Breast epithelium (tissue), 3 donors: ENCODE measurements at regions not wholly inside any gene's neighbourhood (a gene's known extent, or its start where the extent isn't known, plus 50 kb on each side); places are given as distances from the start of the nearest gene placed in this dataset.

ENCODE experiments used
- CTCF ChIP-seq, 3 donors: fragments of 450-650 bp; IDR thresholded peaks; one replicate each; pipeline ENCODE4 v1.5.1; 2016 to 2017; ENCODE audit warnings: antibody characterized with exemption in 3 of 3, mild to moderate bottlenecking in 3 of 3, moderate library complexity in 3 of 3
- POLR2A ChIP-seq: fragments of 450-650 bp; IDR thresholded peaks from one replicate; pipeline ENCODE4 v1.6.1; 2016; ENCODE audit warnings: antibody characterized with exemption, mild to moderate bottlenecking, moderate library complexity
- POLR2AphosphoS5 ChIP-seq, 3 donors: sonication (generic); formaldehyde crosslinking; IDR thresholded peaks; one replicate each; pipeline ENCODE4 v1.6.1; 2017; ENCODE audit warnings: antibody characterized with exemption in 3 of 3

- TF ChIP-seq CTCF (IDR thresholded peaks at IDR 0.05) (no peak), POLR2A (no peak), POLR2AphosphoS5 (IDR thresholded peaks at IDR 0.05) (no peak)
Observed at GRCh38 chr2:157067562-157067961, 189.9 kb upstream of the GALNT5 start.
